Sciatic nerve (tissue), 2 donors: ENCODE measurements at regions not wholly inside any gene's neighbourhood (a gene's known extent, or its start where the extent isn't known, plus 50 kb on each side); places are given as distances from the start of the nearest gene placed in this dataset.
"Not testable (repeated sequence)": the region's sequence is repeated elsewhere in the genome, so short reads cannot be mapped to it uniquely, and the experiment has no call there.

Source experiments
- ATAC-seq: fragments of 200-7000 bp; cut with Tn5 transposase; one replicate; pipeline ENCODE4 v1.9.1; 2020; ENCODE audit warnings: mild to moderate bottlenecking, moderate library complexity
- DNase-seq: peaks from one replicate; pipeline ENCODE4 v3.0.0-alpha.2; 2020; ENCODE audit warnings: low spot score
- intact Hi-C: fragments of 100-400 bp; cut with DNase I; formaldehyde crosslinking; loops from one replicate; pipeline ENCODE4 v1.14.2; 2022
- donor health status: DM: no; HTN: no; CAD: no.
- donor health status: DM: no; HTN: no; CAD: no.

DNA sequence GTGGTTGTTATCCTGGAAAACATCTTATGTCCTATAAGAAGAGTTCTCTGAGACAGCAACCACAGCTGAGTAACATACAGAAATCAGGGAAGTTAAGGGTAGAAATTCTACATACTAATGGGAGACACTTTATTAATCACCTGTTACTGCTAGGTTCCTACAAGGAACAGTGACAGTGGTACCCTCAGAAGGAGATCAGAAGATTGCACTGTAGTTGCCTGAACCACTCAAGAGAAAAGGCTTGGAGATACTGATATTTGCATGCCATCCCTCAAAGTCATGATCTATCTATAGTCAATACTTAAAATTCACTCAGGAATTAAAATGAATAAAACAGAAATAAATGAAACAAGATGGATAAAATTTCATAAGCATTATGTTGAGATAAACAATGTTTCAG lies 136.0 kb downstream of the LMLN start:
- ATAC-seq: no peak
- DNase-seq: no peak
- intact Hi-C loops: no loop called here

DNA sequence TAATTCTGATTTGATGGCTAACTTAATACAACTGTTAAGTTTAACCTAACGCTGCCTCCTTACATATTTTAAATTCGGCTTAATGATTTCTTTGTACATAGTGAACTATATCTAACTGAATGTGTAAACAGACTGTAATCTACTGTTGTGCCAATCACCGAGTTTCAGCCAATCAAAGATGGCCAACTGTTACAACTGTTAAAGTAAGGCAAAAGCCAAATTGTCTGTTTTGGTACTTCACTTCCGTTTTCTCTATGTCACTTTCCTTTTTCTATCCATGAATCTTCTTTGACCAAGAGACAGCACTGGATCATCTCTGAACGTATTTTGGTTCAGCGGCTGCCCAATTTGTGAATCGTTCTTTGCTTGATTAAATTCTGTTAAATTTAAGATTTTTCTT lies 137.0 kb downstream of the LMLN start:
- ATAC-seq: no peak
- no peak for DNase-seq
- intact Hi-C loops: no loop called here

DNA sequence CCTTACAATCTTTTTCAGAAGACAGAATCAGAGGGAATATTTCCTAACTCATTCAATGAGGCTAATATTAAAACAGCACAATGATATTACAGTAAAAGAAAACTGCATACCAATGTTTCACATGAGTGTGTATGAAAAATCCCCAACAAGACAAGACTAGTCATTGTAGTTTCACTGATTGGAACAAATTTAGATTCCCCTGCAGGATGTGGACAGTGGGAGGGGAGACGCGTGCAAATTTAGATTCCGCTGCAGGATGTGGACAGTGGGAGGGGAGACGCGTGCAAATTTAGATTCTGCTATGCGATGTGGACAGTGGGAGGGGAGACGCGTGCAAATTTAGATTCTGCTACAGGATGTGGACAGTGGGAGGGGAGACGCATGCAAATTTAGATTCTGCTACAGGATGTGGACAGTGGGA lies 138.7 kb downstream of the LMLN start:
- DNase-seq, intact Hi-C loops, ATAC-seq: not testable (repeated sequence)

DNA sequence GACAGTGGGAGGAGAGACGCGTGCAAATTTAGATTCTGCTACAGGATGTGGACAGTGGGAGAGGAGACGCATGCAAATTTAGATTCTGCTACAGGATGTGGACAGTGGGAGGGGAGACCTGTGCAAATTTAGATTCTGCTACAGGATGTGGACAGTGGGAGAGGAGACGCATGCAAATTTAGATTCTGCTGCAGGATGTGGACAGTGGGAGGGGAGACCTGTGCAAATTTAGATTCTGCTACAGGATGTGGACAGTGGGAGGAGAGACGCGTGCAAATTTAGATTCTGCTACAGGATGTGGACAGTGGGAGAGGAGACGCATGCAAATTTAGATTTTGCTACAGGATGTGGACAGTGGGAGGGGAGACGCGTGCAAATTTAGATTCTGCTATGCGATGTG lies 143.1 kb downstream of the LMLN start:
- ATAC-seq, intact Hi-C loops, DNase-seq: not testable (repeated sequence)

DNA sequence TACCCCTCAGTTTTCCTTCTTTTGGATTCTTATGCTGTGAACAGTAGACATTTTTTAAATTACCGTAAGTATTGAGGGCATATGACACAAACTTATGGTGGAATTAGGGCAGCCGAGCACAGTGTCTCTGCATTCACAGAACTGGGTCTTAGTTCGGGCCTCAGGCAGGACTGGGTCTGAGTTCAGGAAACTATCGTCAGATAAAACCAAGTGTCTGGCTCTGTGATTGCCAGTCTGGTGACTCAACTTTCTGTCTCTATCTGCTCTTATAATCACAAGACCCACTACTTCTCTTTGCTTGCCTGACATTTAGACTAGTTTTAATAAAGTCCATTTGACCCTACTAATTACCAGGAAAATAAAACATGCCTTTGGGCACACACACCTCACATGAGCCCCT lies 146.2 kb downstream of the LMLN start:
- DNase-seq: no peak
- no peak for ATAC-seq
- intact Hi-C loops: no loop called here

DNA sequence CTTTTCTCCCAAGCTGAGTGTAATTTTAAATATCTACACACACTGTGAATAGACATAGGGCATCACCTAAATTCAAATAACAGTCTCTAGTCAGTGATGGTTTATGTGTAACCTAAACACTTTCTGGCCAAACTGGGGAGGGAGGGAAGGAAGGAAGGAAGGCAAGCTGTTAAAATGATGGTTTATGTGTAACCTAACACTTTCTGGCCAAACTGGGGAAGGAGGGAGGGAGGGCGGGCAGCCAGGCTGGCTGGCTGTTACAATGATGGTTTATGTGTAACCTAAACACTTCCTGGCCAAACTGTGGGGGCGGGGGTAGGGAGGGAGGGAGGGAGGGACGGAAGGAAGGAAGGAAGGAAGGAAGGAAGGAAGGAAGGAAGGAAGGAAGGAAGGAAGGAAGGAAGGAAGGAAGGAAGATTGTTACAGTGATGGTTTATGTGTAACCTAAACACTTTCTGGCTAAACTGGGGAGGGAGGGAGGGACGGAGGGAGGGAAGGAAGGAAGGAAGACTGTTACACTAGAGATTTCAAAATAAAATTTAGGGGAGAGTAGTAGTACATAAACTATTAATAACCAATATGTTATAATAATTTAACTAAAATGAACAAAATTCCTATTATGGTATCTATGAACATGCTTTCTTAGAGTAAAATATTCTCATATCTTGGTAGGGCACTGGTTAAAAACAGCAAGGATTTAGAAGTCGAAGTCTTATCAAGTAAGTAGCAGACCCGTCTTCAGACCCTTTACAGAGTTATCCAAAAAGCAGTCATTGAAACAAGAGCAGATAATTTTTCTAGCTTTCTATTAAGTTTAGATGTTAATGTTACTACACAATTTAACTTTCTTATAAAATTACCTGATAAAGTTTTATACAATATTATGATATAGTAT lies 148.1 kb downstream of the LMLN start:
- intact Hi-C loops: no loop called here
- ATAC-seq (no peak), DNase-seq (no peak)

DNA sequence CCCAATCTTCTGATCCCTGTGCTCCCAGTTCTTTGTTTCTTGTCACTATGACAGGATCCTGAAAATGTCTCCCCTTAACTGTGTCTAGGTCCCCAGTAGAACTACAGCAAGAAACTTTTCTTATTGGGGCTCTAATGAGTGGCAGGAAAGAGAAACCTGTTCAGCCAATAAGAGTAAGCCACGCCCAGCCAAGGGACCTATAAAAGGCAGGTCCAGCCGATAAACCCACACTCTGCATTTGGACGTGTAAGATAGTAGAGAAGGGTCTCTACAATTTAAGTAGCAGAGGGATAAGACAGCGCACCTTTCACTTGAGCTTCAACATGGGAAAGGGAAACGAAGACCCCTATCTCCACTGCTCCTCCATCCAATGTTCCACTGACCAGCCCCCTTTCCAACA lies 149.9 kb downstream of the LMLN start:
- ATAC-seq: no peak
- DNase-seq: no peak
- intact Hi-C loops: no loop called here

DNA sequence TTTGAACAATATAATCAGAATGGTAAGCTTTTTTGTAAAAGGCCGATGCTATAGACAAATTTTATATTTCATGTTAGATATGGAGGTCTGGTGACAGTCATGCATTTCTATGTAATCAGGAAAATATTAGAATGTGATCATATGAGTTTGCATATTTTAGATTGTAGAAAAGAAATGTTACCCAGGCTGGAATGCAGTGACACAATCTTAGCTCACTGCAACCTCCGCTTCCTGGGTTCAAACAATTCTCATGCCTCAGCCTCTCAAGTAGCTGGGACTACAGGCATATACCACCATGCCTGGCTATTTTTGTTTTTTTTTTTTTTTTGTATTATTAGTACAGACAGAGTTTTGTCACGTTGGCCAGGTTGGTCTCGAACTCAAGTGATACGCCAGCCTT lies 152.0 kb downstream of the LMLN start:
- no peak for ATAC-seq
- intact Hi-C loops: no loop called here
- no peak for DNase-seq

DNA sequence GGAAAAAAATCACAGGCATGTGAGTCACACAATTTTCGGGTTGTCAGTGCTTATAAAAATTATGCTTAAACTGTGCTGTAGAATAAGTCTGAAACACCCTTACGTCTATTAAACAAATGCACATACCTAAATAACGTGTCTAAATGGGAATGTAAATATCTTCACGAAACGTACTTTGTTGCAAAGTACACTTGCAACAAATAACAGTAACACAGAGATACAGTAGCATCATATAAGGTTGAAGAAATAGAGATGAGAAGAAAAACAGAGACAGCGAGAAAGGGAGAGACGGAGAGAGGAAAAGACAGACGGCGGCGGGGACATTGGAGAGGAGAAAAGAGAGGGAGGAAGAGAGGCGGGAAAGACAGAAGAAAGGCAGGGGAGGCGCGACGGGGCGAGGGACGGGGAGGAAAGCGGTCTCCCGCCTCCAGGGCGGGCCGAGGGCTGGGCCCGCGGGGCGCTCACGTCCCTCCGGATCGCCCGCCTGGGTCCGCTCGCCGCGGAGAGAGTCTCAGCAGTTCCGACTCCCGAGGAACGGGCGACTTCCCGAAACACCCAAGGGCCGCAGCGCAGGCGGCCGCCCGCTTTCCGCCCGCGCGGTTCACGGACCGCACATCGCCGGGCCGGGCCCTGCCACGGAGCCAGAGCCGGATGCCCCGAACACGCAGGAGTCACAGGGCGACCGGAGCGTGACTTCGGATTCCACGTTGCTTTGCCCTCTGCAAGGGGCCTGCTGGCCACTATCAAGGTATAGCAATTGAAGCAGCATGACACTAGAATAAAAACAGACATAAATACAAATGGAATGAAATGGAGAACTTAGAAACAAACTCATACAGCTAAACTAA lies 153.4 kb downstream of the LMLN start:
- DNase-seq: no peak
- intact Hi-C loops: no loop called here
- ATAC-seq: no peak

DNA sequence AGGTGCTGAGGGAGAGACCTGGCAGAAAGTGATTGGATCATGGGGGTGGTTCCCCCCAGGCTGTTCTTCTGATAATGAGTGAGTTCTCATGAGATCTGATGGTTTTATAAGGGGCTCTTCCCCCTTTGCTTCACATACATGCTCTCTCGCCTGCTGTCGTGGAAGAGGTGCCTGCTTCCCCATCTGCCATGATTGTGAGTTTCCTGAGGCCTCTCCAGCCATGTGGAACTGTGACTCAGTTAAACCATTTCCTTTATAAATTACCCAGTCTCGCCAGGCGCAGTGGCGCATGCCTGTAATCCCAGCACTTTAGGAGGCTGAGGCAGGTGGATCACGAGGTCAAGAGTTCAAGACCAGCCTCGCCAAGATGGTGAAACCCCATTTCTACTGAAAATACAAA lies 154.5 kb downstream of the LMLN start:
- not testable (repeated sequence) for ATAC-seq

DNA sequence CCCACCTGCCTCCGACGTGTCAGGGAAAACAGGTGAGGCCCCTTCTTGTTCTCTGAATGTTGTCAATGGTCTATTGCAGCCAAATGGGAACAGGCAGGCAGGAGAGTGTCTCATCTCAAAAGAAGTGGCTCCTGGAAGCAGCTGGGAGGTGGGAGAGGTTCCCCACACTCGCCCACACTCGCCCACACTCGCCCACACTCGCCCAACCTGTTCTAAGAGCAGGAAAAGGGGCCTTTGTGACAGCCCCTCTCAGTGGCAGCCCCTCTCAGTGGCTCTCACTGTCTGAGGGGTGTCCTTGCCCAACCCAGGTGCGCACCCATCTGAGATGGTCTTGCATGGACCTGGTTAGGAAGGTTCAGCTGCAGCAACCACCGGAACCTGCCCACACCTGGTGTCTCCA lies 162.2 kb downstream of the LMLN start:
- intact Hi-C loops, ATAC-seq, DNase-seq: not testable (repeated sequence)

More for the DNA sequence above, 154.5 kb downstream of the LMLN start:
- DNase-seq, intact Hi-C loops: not testable (repeated sequence)

DNA sequence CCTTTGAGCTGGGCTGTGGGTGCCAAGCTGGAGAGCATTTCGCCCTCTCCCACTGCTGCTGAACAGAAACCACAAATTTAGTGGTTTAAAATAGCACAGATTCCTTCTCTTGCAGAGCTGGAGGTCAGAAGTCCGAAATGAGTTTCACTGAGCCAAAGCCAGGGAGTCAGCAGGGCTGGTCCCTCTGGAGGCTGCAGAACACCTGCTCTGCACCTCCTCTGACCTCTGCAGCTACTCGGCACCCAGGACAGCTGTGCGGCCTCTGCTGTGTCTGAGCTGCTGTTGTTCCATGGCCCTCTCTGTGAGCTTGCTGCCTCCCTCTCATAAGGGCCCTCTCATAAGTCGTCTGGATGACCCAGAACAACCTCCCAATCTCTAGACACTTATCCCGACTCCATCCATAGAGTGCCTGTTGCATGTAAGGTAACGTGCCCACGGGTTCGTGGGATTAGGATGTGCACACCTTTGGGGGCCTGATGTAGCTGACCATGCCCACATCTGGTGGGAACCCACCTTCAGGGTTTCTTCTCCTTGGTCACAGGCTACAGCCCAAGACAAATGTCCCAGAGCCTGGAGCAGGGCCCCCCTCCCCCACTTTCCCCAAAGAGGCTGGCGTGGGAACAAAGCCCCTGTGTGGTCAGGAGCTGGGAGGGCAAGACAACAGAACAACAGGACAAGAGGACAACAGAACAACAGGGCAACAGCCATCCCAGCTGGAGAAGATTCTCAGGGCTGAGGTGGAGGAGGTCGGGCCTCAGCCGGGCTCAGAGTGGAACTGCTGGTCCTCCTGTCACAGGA lies 177.2 kb downstream of the LMLN start:
- intact Hi-C loops: not testable (repeated sequence)
- peak; percentile 61 for ATAC-seq

DNA sequence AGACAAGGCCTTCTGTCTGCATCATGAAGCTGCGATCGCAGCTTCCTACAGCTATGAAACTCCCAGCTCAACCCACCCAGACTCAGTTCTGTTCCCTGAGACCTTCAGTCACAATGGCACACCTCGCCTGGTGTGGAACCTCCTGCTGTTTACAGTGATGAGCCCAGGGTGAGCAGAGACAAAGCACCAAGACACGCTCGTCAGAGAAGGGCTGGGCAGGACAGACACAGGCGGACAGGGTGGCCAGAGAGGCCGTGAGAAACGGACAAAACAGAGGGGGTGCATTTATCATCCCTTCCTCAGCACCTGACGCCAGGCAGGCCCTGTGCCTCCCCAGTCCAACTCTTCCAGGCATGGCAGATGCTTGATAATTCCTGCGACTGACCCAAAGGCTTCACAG lies 178.2 kb downstream of the LMLN start:
- DNase-seq, intact Hi-C loops: not testable (repeated sequence)
- ATAC-seq: peak; percentile 53

More for the DNA sequence above, 177.2 kb downstream of the LMLN start:
- not testable (repeated sequence) for DNase-seq

DNA sequence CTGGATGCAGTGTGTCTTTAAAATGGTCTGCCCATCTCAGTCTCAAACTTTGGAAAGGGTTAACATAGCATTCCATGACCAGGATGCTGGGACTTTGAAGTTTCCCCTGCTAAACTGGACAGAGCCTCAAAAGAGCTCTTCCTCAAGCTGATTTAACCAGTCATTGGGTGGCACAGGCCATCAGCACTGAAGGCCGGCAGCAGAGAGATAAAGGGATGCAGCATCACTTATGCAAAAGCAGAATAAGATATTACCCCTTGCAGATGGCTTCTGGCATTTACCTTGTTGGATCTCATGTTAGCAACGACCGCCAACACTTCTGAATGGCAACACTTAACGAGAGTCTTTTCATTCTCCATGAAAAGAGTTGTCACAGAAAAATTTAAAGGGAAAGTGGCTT lies 179.0 kb downstream of the LMLN start:
- intact Hi-C loops, ATAC-seq, DNase-seq: not testable (repeated sequence)

DNA sequence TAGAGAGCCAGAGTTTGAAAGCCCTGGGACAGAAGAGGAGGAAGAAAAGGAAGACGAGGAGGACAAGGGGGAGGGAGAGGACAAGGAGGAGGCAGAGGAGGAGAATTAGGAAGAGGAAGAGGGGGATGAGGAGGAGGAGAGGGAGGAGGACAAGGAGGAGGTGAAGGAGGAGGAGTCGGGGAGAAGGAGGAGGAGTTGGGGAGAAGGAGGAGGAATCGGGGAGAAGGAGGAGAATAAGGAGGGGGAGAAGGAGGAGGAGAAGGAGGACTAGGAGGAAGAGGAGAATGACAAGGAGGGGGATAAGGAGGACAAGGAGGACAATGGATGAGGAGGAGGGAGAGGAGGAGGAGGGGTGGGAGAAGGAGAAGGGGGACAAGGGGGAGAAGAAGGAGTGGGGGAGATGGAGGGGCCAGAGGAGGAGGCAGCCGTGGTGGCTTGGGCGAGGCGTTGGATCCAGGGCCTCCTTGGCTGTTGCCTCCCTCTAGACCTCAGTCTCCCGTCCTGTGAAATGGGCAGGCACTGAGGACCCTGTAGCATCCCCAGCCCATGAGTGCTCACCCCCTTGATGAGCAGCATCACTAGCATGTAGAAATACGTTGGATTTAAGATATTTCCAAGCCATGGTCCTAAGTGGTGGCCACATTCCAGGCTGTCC lies 179.6 kb downstream of the LMLN start:
- intact Hi-C loops, ATAC-seq: not testable (repeated sequence)

DNA sequence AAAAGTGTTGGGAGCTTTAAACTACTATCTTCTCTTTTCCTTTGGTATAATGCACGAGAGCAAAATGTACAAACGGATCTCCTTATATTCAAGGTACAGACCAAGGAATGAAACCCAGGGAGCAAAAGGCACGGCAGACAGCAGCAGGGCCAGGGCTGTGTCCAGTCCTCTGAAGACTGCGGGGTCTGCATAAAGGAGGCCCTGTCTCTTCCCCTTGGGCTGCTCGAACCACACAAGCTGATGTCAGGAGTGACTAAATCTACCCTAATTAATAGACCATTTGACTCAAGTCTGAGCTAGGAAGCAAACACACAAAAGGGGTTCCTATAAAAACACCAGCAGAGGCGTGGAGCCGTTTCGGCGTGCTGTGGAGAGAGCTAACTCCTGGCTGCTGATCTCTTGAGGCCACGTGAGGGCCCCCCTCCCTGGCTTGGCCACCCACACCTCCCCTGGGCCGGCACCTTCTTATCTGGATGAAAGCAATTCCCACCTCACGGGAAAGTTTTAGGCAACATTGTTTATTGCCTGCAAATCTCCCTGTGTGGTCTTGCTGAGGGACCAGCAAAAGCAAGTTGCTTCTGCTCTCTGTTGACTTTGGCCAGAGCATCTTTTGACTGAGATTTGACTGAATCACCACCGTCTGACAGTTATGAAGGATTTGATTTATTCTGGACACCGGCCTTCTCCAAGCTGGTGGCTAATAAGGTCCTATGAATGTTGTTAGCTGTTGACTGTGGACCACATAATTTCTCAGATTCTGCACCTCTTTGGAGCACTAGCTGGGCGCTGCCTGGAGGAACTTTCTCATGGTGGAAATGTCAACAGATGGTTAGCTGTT lies 183.5 kb downstream of the LMLN start:
- not testable (repeated sequence) for DNase-seq

More for the DNA sequence above, 179.6 kb downstream of the LMLN start:
- DNase-seq: not testable (repeated sequence)

DNA sequence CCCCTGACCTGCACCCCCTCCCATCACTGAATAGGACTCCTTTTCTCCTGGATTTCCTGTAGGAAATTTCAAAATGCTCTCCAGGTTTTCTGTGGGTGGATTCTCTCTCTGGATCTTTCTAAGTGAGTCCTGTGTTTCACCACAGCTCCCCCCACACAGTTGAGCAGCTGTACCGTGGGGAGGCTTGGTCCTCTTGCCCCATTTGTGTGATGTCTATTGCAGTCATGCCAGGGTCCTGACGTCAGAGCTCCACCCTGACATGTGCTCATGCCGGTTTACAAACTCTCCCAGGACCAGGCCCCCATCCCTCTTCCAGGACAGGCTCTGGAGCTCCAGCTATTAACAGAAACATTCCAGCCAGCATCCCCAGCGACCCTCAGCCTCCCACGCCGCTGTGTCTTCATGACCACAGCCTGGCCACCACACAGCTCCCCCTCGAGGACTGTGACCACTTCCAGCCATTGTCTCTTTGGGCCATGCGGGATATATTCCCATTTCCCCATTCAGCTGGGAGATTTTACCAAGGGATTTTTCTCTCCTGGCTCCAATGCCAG lies 185.3 kb downstream of the LMLN start:
- ATAC-seq: peak; percentile 74
- intact Hi-C loops: not testable (repeated sequence)
- DNase-seq: peak; percentile 66

More for the DNA sequence above, 183.5 kb downstream of the LMLN start:
- ATAC-seq: peak; percentile 71
- intact Hi-C loops: not testable (repeated sequence)
